ENCODE measurements at regions not wholly inside any gene's neighbourhood (a gene's known extent, or its start where the extent isn't known, plus 50 kb on each side); places are given as distances from the start of the nearest gene placed in this dataset.

DNA sequence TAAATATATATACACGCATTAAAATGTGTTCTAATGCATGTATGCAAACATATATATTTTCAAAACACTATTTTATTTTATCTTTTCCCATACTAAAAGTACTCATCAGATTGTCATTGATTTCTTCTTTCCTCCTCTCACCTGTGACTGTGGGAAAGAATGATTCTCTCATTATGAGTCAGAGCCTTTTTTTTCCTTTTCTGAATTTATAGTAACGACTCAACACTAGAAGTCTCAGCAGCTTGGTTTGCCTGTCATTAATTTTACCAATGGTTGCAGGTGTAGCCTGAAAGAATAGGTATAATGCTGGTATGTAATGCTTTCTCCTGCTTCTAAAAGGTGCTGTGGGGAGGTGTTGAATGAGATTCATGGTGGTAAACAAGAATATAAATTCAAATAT is 328.7 kb downstream of the UTRN start:
- no peaks in the 10 kb centered on the region for H4K20me1 ChIP-seq (ENCODE audit: insufficient read depth)
- no peaks in the 10 kb centered on the region for H3K79me2 ChIP-seq (ENCODE audit: insufficient read depth, low read depth)
- TF ChIP-seq, protein P1, sequence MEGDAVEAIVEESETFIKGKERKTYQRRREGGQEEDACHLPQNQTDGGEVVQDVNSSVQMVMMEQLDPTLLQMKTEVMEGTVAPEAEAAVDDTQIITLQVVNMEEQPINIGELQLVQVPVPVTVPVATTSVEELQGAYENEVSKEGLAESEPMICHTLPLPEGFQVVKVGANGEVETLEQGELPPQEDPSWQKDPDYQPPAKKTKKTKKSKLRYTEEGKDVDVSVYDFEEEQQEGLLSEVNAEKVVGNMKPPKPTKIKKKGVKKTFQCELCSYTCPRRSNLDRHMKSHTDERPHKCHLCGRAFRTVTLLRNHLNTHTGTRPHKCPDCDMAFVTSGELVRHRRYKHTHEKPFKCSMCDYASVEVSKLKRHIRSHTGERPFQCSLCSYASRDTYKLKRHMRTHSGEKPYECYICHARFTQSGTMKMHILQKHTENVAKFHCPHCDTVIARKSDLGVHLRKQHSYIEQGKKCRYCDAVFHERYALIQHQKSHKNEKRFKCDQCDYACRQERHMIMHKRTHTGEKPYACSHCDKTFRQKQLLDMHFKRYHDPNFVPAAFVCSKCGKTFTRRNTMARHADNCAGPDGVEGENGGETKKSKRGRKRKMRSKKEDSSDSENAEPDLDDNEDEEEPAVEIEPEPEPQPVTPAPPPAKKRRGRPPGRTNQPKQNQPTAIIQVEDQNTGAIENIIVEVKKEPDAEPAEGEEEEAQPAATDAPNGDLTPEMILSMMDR (conservative IDR thresholded peaks at IDR 0.05; ENCODE audit: low read depth, low read length): no peak
- peak overlapping the region; percentile 37; the same call in 1 of the 2 replicates for H3K4me2 ChIP-seq
- no peak overlapping the region for H2AFZ ChIP-seq (ENCODE audit: low read depth)
- H3K4me3 ChIP-seq (IDR thresholded peaks at IDR 0.05; ENCODE audit: insufficient read depth, low read depth, low read length): no peak overlapping the region
- H3K4me1 ChIP-seq (ENCODE audit: low read depth, poor library complexity, severe bottlenecking): peaks cover 41% of the 10 kb centered on the region
- no peaks in the 10 kb centered on the region for H3K36me3 ChIP-seq (ENCODE audit: insufficient read depth)
- H3K27ac ChIP-seq: no peak overlapping the region
- H3K27me3 ChIP-seq (ENCODE audit: insufficient read depth, low read depth): no peaks in the 10 kb centered on the region
- H3K9ac ChIP-seq: no peak overlapping the region

DNA sequence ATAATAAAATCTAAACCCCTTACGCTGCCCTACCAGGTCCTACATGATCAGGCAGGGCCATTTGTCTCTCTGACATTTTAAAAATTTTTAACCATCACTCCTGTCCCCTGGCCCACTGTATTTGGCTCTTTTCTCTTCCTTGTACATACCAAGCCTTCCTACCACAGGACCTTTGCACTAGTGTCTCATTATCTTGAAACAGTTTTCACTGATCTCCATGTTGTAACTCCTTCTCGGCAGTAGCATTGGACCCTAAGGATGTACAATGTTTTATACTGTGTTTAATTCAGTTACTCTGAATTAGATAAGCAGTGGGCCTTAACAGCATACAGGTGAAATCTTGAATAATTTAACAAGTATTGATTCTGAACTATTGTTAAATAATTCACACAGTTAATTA is 330.7 kb downstream of the UTRN start:
- no peak overlapping the region for H3K27ac ChIP-seq
- H3K36me3 ChIP-seq (ENCODE audit: insufficient read depth): no peaks in the 10 kb centered on the region
- H3K4me3 ChIP-seq (IDR thresholded peaks at IDR 0.05; ENCODE audit: insufficient read depth, low read depth, low read length): no peak overlapping the region
- H3K79me2 ChIP-seq (ENCODE audit: insufficient read depth, low read depth): no peaks in the 10 kb centered on the region
- TF ChIP-seq, protein P1 (conservative IDR thresholded peaks at IDR 0.05; ENCODE audit: low read depth, low read length): no peak
- peaks cover 33% of the 10 kb centered on the region for H3K4me1 ChIP-seq (ENCODE audit: low read depth, poor library complexity, severe bottlenecking)
- H3K9ac ChIP-seq: no peak overlapping the region
- H3K4me2 ChIP-seq: no peak overlapping the region
- H4K20me1 ChIP-seq (ENCODE audit: insufficient read depth): no peaks in the 10 kb centered on the region
- no peaks in the 10 kb centered on the region for H3K27me3 ChIP-seq (ENCODE audit: insufficient read depth, low read depth)
- no peak overlapping the region for H2AFZ ChIP-seq (ENCODE audit: low read depth)

DNA sequence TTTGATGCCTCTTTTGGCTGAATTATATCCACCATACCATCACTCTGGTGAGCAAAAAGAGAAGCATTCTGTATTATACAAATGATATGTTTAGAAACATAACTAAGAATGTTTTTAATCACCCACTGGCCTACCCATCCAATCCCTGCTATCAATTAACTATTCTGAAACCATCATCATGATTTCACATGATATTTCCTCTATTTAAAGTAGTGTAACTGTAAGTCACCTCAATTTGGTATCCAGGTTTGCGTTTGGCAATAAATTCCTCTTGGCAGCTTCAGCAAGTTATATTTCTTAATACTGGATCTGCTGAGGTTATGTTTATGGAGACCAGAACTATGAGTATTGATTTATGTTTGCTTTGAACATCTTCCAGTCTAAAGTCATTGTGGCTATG is 332.1 kb downstream of the UTRN start:
- H3K27ac ChIP-seq: no peak overlapping the region
- H4K20me1 ChIP-seq (ENCODE audit: insufficient read depth): no peaks in the 10 kb centered on the region
- H3K36me3 ChIP-seq (ENCODE audit: insufficient read depth): no peaks in the 10 kb centered on the region
- no peak overlapping the region for H3K4me2 ChIP-seq
- no peak overlapping the region for H2AFZ ChIP-seq (ENCODE audit: low read depth)
- H3K4me1 ChIP-seq (ENCODE audit: low read depth, poor library complexity, severe bottlenecking): peaks cover 32% of the 10 kb centered on the region
- no peaks in the 10 kb centered on the region for H3K79me2 ChIP-seq (ENCODE audit: insufficient read depth, low read depth)
- H3K9ac ChIP-seq: no peak overlapping the region
- TF ChIP-seq, protein P1 (conservative IDR thresholded peaks at IDR 0.05; ENCODE audit: low read depth, low read length): no peak
- no peaks in the 10 kb centered on the region for H3K27me3 ChIP-seq (ENCODE audit: insufficient read depth, low read depth)
- H3K4me3 ChIP-seq (IDR thresholded peaks at IDR 0.05; ENCODE audit: insufficient read depth, low read depth, low read length): no peak overlapping the region

DNA sequence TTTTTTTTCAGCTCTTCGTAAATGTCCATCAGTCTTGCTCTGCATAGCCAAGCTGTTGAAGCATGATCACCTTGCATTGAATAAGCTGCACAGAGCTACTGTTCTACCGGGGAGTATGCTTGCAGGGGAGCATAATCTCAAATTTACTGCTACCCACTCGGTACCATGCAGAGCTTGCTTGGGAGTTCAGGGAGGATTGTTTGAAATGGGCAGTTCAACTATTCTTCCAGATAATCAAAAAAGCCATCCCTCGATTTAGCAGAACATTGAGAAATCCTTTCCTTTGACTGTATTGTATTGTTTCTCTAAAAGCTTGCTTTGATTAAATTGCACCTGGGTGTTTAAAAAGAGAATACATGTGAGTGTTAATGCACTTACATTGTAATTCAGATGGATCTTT is 332.6 kb downstream of the UTRN start:
- Histone ChIP-seq H4K20me1 (ENCODE audit: insufficient read depth) (no peaks in the 10 kb centered on the region), H3K9ac (no peak overlapping the region), H3K36me3 (ENCODE audit: insufficient read depth) (no peaks in the 10 kb centered on the region), H3K4me2 (no peak overlapping the region), H3K4me1 (ENCODE audit: low read depth, poor library complexity, severe bottlenecking) (peaks cover 26% of the 10 kb centered on the region), H3K4me3 (IDR thresholded peaks at IDR 0.05; ENCODE audit: insufficient read depth, low read depth, low read length) (no peak overlapping the region), H2AFZ (ENCODE audit: low read depth) (no peak overlapping the region), H3K27me3 (ENCODE audit: insufficient read depth, low read depth) (no peaks in the 10 kb centered on the region), H3K27ac (no peak overlapping the region), H3K79me2 (ENCODE audit: insufficient read depth, low read depth) (no peaks in the 10 kb centered on the region)
- TF ChIP-seq, protein P1 (conservative IDR thresholded peaks at IDR 0.05; ENCODE audit: low read depth, low read length): no peak

Data from KMS-11 (cell line).